Epithelial cell of prostate (primary cell): ENCODE measurements at regions not wholly inside any gene's neighbourhood (a gene's known extent, or its start where the extent isn't known, plus 50 kb on each side); places are given as distances from the start of the nearest gene placed in this dataset.

Source experiments
- DNase-seq: peaks from one replicate; pipeline ENCODE4 v3.0.0-alpha.2; 2011; ENCODE audit warnings: low read depth, low spot score
- H3K27ac ChIP-seq: fragments of 450-650 bp; 2 replicates; pipeline ENCODE4 v1.5.1; 2017; ENCODE audit warnings: mild to moderate bottlenecking

- no peak for DNase-seq
- H3K27ac ChIP-seq: no peak overlapping the region
Observed at GRCh38 chr15:81987628-81988027, 58.2 kb downstream of the MEX3B start.

- DNase-seq: no peak
- H3K27ac ChIP-seq: no peak overlapping the region
Observed at GRCh38 chr15:81983497-81983896, 62.3 kb downstream of the MEX3B start.

- no peak for DNase-seq
- no peak overlapping the region for H3K27ac ChIP-seq
Observed at GRCh38 chr15:81982808-81983207, 63.0 kb downstream of the MEX3B start.

- H3K27ac ChIP-seq: no peak overlapping the region
- no peak for DNase-seq
Observed at GRCh38 chr15:81981908-81982307, 63.9 kb downstream of the MEX3B start.

GRCh38 chr15:81977464-81977863 lies 68.4 kb downstream of the MEX3B start:
- no peak for DNase-seq
- no peak overlapping the region for H3K27ac ChIP-seq

GRCh38 chr15:81968691-81969090 lies 77.1 kb downstream of the MEX3B start:
- no peak for DNase-seq
- H3K27ac ChIP-seq: no peak overlapping the region

- no peak overlapping the region for H3K27ac ChIP-seq
- no peak for DNase-seq
Observed at GRCh38 chr15:81966631-81967030, 79.2 kb downstream of the MEX3B start.

- DNase-seq: no peak
- H3K27ac ChIP-seq: no peak overlapping the region
Observed at GRCh38 chr15:81962482-81962881, 83.3 kb downstream of the MEX3B start.

- no peak overlapping the region for H3K27ac ChIP-seq
- DNase-seq: no peak
Observed at GRCh38 chr15:81959196-81959595, 86.6 kb downstream of the MEX3B start.

- H3K27ac ChIP-seq: no peak overlapping the region
- no peak for DNase-seq
Observed at GRCh38 chr15:81957698-81958097, 88.1 kb downstream of the MEX3B start.

GRCh38 chr15:81955382-81956062 lies 90.3 kb downstream of the MEX3B start:
- no peak overlapping the region for H3K27ac ChIP-seq
- DNase-seq: no peak

- no peak for DNase-seq
- no peak overlapping the region for H3K27ac ChIP-seq
Observed at GRCh38 chr15:81954158-81954783, 91.5 kb downstream of the MEX3B start.

- no peak overlapping the region for H3K27ac ChIP-seq
- no peak for DNase-seq
Observed at GRCh38 chr15:81950841-81951414, 94.9 kb downstream of the MEX3B start.

- H3K27ac ChIP-seq: no peak overlapping the region
- no peak for DNase-seq
Observed at GRCh38 chr15:81948751-81949150, 97.1 kb downstream of the MEX3B start.

GRCh38 chr15:81948222-81948621 lies 97.6 kb downstream of the MEX3B start:
- DNase-seq: no peak
- no peak overlapping the region for H3K27ac ChIP-seq

- no peak for DNase-seq
- no peak overlapping the region for H3K27ac ChIP-seq
Observed at GRCh38 chr15:81947548-81947947, 98.3 kb downstream of the MEX3B start.

- DNase-seq: no peak
- no peak overlapping the region for H3K27ac ChIP-seq
Observed at GRCh38 chr15:81945014-81945615, 100.7 kb downstream of the MEX3B start.

GRCh38 chr15:81942655-81943195 lies 103.1 kb downstream of the MEX3B start:
- DNase-seq: no peak
- H3K27ac ChIP-seq: no peak overlapping the region

GRCh38 chr15:81942157-81942556 lies 103.7 kb downstream of the MEX3B start:
- DNase-seq: no peak

GRCh38 chr15:81941479-81941878 lies 104.3 kb downstream of the MEX3B start:
- DNase-seq: no peak

More at GRCh38 chr15:81942157-81942556, 103.7 kb downstream of the MEX3B start:
- H3K27ac ChIP-seq: no peak overlapping the region

More at GRCh38 chr15:81941479-81941878, 104.3 kb downstream of the MEX3B start:
- no peak overlapping the region for H3K27ac ChIP-seq
